Ishikawa (cell line): ENCODE measurements at regions not wholly inside any gene's neighbourhood (a gene's known extent, or its start where the extent isn't known, plus 50 kb on each side); places are given as distances from the start of the nearest gene placed in this dataset.

Experiments
- EP300 ChIP-seq: IDR thresholded peaks from 2 replicates; pipeline ENCODE4 v1.6.1; 2012; ENCODE audit warnings: borderline replicate concordance
- YY1 ChIP-seq: IDR thresholded peaks from 2 replicates; pipeline ENCODE4 v1.6.1; 2012; ENCODE audit warnings: low read depth

DNA sequence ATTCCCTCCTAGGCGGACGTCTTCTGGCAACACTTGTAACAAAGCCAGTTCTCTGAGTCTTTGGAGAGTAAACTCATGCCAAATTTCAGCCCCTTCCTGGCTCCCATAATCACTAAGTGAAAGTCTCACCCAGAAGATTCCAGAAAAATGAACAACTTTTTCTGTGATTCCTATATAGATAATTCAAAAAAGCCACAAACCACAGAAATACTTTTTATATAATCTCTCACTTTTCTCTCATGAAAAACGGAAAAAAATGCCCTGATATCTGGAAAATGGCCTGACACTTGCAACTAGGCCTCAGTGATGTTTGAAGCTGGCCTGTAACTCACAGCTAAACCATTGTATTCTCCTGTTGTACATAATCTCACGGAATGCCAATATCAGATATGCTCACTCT is 296.2 kb downstream of the HTR7 start:
- TF ChIP-seq YY1 (no peak), EP300 (no peak)
